B cell (primary cell): ENCODE measurements at regions not wholly inside any gene's neighbourhood (a gene's known extent, or its start where the extent isn't known, plus 50 kb on each side); places are given as distances from the start of the nearest gene placed in this dataset.

Experiments
- CTCF ChIP-seq: fragments of 200-600 bp; IDR thresholded peaks from one replicate; pipeline ENCODE4 v1.8.0; 2022; ENCODE audit warnings: antibody characterized with exemption, mild to moderate bottlenecking
- EZH2 ChIP-seq: IDR thresholded peaks from 2 replicates; pipeline ENCODE4 v1.6.1; 2012; ENCODE audit warnings: borderline replicate concordance, low read depth, mild to moderate bottlenecking, moderate library complexity, low read length; ENCODE audit not compliant: insufficient read depth, poor library complexity, severe bottlenecking

GRCh38 chr5:18003312-18003711 lies 369.1 kb downstream of the TAF11L14 start:
- TF ChIP-seq CTCF: no peak
- TF ChIP-seq EZH2: no peak
